HG03378 (cell line): ENCODE measurements at regions not wholly inside any gene's neighbourhood (a gene's known extent, or its start where the extent isn't known, plus 50 kb on each side); places are given as distances from the start of the nearest gene placed in this dataset.
"Not testable (repeated sequence)": the region's sequence is repeated elsewhere in the genome, so short reads cannot be mapped to it uniquely, and the experiment has no call there.

ENCODE experiments used
- ATAC-seq: cut with Tn5 transposase; IDR thresholded peaks from one replicate; pipeline ENCODE4 v1.9.1; 2021; ENCODE audit warnings: mild to moderate bottlenecking, moderate library complexity; ENCODE audit not compliant: unreplicated experiment

DNA sequence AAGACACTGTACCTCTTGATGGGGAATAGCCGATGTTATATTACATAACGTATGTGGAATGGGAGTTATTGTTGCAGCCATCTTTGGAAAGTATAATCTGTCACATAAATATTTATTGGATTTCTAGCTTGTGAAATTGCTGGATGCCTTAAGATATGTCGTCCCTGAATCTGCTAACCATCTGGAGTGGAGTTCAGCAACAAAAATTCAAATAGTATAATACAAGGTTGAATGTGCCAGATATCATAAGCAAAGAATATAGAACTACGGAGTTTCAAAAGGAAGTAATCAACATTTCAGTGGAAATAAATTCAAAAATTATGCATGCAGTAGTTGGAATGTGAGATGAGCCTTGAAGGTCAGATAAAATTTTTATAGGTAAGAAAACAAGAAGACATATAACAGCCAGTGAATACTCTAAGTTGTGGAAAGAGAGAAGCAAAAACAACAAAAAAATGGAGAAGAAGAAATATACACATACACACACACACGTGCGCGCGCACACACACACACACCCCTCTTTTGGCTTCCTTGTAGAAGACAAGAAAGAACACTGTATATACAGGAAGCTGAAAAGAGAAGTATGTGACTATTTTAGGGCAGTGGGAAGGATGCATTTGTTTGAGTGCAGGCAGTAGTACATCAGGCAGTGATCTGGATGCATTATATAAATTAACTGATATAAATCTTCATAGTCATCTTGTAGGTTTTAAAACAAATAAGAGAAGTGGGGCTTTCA is 516.7 kb downstream of the KCNT2 start:
- no peak for ATAC-seq

DNA sequence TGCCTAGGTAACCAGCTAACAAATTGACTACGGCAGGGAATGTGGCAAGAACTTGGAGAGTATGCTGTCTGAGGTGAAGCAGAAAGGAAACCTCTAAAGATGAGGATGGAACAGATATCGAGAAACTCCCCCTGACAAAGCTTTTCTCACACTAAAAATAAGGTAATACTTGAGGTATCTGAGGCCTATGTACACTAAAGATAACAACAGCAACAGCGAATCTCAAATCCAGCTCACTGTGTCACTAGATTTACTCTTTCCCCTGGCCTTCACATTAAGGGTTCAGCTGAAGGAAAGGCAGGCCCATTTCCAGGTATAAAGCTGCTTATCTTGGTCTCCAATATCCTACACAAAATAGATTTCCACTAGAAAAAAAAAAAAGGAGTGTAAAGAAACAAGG is 518.0 kb downstream of the KCNT2 start:
- no peak for ATAC-seq

DNA sequence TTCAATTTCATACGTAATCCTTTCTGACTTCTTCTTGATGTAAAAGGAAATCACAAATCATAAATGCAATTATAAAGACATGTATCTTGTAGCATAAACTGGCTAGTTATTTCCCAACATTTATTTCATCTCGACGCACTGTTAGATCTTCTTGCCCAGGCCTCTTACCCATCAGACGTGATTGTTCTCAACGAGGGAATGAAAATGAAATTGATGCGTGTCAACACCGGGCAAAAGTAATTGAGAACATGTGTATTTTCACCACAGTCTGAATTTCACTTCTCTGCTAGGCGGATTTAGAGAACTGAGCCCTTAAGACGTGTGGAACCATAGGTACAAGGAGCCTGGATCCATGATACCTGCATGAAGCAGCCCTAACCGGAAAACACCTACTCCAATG is 519.7 kb downstream of the KCNT2 start:
- ATAC-seq, result no peak

GRCh38 chr1:196078691-196079090 is 529.5 kb downstream of the KCNT2 start:
- no peak for ATAC-seq

DNA sequence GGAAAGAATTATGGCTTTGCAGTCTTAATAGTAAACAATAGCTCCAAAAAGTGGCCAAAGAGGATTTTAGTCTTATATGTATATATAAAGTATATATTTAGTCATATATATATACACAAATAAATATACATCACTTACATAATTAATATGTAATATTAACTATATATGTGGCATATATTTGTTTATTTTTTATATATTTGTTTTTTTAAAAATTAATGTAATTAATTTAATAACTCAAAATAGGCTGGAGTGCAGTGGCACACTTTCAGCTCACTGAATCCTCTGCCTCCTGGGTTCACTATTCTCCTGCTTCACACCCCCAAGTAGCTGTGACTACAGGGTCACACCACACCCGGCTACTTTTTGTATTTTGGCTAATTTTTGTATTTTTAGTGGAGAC is 532.6 kb downstream of the KCNT2 start:
- no peak for ATAC-seq

GRCh38 chr1:196074182-196074581 is 534.1 kb downstream of the KCNT2 start:
- no peak for ATAC-seq

DNA sequence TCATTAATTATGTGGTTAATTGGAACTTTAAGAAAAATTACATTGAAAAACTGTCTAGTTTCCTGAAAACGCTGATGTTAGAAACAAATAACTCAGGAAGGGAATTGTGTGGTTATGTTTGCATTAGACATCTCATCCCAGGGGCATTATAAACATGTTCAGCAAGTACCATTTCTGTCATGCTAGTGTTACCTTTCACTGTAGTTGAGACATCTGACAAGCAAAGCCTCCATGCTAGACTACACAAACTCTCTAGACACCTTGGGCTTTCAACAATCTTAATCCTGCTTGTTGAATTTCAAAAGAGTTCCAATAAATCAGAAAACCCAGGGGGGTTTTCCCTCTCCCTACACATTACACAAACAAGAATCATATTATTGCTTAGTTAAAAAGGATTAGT is 536.8 kb downstream of the KCNT2 start:
- no peak for ATAC-seq

DNA sequence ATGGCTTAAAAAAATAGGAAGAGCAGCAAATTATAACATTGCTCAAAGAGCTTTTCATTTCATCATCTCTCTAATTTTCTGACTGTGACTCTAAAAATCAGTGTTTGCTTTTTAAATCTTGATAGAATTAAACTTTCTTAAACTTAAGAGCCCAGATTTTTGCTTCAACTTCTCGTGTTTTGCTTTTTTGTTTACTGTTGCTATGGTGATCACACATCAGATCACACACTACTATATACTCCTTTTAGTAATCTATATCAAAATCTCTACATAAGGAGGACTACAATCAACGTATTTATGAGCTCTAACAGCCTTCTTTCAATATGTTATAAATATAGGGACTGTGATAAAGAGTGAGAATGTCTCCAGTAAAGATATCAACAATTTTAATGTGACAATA is 537.3 kb downstream of the KCNT2 start:
- ATAC-seq, result no peak

GRCh38 chr1:196063952-196064351 is 544.3 kb downstream of the KCNT2 start:
- no peak for ATAC-seq

DNA sequence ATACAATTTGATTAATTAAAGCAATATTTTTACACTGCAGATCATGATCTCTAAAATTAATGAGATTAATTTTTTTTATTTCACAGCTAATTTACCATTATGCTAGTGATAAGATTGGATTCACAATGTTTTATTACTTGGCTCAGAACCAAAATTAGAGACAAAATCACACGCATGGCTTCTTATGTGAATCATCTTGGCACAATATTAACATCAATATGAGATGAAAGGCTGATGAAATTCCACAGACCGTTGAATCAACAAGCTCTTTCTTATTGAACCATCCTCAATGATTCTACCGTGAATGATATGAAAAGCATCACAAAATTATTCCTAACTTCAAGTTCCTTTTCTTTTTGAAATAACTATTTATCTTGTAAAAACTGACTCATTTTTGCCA is 544.9 kb downstream of the KCNT2 start:
- no peak for ATAC-seq

GRCh38 chr1:196060539-196060938 is 547.7 kb downstream of the KCNT2 start:
- ATAC-seq, result no peak

GRCh38 chr1:196059210-196059609 is 549.0 kb downstream of the KCNT2 start:
- ATAC-seq, result no peak

- no peak for ATAC-seq
These were observed 551.3 kb downstream of the KCNT2 start for GRCh38 chr1:196056966-196057365.

DNA sequence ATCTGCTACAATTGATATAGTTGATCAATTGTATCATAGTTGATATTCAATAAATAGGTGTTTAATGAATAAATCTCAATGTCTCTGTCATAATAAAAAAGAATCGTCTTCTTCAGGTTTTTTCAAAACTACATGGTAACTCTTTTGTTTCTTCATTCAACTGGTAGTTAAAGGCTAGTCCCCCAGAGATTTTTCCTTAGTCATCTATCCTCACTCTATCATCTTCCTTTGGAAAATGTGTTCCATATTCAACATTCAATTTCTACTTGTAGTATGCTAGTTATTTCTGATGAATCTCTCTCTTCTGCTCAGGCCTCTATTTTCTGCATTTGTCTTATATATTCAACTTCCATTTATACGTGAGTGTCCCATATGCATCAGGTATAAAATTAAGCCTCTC is 558.8 kb downstream of the KCNT2 start:
- ATAC-seq, result no peak

DNA sequence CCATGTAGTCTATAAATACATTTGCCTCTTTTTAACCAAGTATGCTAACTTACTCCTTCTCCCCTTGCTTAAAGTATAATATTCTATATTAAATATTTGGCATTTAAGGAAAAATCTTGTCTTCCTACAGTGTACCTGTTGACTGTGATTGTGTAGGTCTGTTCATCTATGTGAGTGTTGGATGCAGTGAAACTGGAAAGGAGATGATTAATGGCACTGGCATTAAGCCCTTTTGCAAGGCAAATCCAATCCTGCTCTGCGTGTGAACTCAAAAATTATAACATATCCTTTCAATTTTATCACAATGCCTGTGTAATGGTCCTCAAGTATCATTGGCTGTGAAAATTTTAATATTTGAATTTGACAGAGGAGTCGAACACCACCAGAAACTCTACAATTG is 565.0 kb downstream of the KCNT2 start:
- no peak for ATAC-seq

DNA sequence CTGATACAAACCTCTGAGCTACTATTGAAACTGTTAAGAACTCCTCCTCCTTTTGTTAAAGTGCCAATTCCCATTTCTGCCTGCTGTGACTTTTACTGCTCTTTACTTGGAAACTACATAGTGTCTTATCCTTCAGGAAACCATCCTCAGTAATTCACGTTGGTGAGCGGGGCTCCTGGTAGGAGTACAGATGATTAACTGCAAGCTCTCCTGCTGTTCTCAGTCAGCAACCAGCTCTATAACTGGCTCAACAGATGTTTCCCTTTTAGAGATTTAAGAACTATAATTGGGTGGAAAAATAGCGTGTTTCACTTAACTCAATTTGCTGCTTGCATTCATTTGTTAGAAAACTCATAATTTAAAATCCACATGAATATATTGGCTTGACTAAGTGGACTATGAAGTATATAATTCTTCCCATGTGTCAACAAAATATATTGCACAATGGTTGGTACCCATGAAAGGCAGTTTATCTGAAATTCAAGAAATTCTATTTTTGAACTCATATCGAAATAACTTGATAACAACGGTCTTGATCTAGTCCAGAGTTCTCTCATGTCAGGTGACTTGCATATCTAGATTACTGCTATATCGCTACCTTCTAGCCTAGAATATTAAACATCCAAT is 574.0 kb downstream of the KCNT2 start:
- ATAC-seq, result no peak

- not testable (repeated sequence) for ATAC-seq
These were observed 576.9 kb downstream of the KCNT2 start for GRCh38 chr1:196031387-196031786.

DNA sequence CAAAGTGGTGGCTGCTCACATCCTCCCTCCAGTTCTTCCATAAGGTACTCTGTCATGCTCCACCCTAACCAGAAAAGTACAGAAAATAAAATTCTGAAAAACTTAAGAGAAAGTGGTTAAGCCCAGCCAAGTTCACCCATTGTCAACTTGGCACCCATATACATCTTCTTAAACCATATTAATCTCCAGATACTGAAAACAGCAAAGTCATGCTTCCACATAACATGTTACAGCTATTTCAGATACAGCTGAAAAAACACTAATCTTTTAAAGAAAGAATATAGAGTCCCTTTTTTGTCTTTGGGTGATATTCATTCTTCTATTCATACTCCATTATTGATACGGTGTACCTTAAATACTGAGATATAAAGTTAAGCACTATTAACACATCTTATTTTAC is 577.8 kb downstream of the KCNT2 start:
- ATAC-seq, result no peak

DNA sequence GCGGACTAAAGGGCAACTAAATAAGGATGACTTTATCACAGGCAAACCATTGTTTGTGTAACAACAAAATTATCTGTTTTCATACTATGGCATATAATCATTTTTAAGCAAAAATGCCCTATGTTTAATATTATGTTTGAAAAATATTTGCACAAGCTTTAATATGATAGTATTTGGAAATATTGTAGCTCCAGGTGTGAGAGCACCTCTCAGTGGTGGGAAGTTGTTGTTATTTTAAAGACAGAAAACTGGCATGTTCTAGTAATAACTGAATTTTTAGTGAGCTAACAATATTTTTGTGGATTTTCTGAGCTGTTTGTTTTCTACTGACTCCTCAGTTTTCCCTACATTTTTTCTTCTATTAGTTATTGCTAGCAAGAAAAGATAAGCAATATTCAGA is 578.8 kb downstream of the KCNT2 start:
- ATAC-seq, result no peak

DNA sequence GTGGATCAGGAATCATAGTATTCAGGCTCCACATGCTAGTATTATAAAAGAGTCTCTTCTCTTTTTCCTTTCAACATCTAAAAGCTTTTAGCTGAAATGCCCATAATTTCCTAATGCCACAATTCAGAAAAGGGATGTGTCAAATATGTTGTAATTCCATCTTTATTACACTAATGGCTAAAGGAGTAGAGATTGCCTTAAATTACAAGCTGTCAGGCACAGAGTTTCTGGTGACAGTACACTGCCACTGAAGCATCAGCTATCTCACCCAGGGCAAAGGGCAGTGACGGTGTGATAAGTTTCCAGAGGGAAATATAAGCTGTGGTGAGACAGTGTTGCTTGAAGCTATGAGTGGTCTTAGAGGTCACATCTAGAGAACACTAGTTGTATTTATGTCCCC is 581.1 kb downstream of the KCNT2 start:
- no peak for ATAC-seq

- not testable (repeated sequence) for ATAC-seq
These were observed 587.1 kb downstream of the KCNT2 start for GRCh38 chr1:196021174-196021573.

GRCh38 chr1:196009362-196009761 is 598.9 kb downstream of the KCNT2 start:
- ATAC-seq, result no peak

DNA sequence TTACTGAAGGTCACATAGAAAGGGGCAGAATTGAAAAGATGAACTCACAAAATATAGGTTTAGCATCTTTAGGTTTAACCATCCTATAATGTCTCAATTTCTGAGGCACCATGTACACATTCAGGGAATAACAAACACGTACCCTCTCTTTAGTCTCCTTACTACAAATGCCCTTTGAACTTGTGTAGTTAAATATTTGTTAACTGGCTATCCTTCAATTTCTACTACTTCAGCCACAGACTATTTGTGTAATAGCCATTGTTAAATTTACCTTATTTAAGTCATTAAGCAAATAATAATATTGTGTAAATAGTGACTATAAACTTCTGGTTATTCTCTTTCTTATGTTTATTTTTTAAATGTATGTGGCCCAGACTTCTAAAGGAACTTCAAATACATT is 600.5 kb downstream of the KCNT2 start:
- ATAC-seq, result no peak
